ENCODE measurements at regions not wholly inside any gene's neighbourhood (a gene's known extent, or its start where the extent isn't known, plus 50 kb on each side); places are given as distances from the start of the nearest gene placed in this dataset.

GRCh38 chr11:80831374-80831773, 1390.5 kb upstream of the TENM4 start:
- TF ChIP-seq CTCF (IDR thresholded peaks at IDR 0.05): no peak
- Mint-ChIP-seq H3K36me3 (ENCODE audit: low read depth) (no peaks in the 10 kb centered on the region), H3K27me3 (ENCODE audit: low read depth, poor library complexity) (peaks cover 7% of the 10 kb centered on the region), H3K27ac (no peak overlapping the region), H3K4me1 (peaks cover 5% of the 10 kb centered on the region), H3K9me3 (no peaks in the 10 kb centered on the region), H3K4me3 (no peak overlapping the region)
- DNase-seq: no peak

- DNase-seq: no peak
- TF ChIP-seq CTCF (IDR thresholded peaks at IDR 0.05): no peak
- Mint-ChIP-seq H3K27me3 (ENCODE audit: low read depth, poor library complexity) (peaks cover 7% of the 10 kb centered on the region), H3K36me3 (ENCODE audit: low read depth) (no peaks in the 10 kb centered on the region), H3K4me3 (no peak overlapping the region), H3K4me1 (peaks cover 5% of the 10 kb centered on the region), H3K9me3 (no peaks in the 10 kb centered on the region), H3K27ac (no peak overlapping the region)
Measured at GRCh38 chr11:80827781-80828180, 1387.0 kb upstream of the TENM4 start.

- DNase-seq: no peak
- no peak for TF ChIP-seq CTCF (IDR thresholded peaks at IDR 0.05)
- peaks cover 4% of the 10 kb centered on the region for H3K27me3 Mint-ChIP-seq (ENCODE audit: low read depth, poor library complexity)
- no peak overlapping the region for H3K27ac Mint-ChIP-seq
- H3K9me3 Mint-ChIP-seq: no peaks in the 10 kb centered on the region
- H3K36me3 Mint-ChIP-seq (ENCODE audit: low read depth): no peaks in the 10 kb centered on the region
- H3K4me1 Mint-ChIP-seq: peaks cover 5% of the 10 kb centered on the region
- no peak overlapping the region for H3K4me3 Mint-ChIP-seq
Measured at GRCh38 chr11:80826808-80827207, 1386.0 kb upstream of the TENM4 start.

GRCh38 chr11:80822308-80822707, 1381.5 kb upstream of the TENM4 start:
- Mint-ChIP-seq H3K4me3 (no peak overlapping the region), H3K4me1 (no peaks in the 10 kb centered on the region), H3K36me3 (ENCODE audit: low read depth) (no peaks in the 10 kb centered on the region), H3K27me3 (ENCODE audit: low read depth, poor library complexity) (no peaks in the 10 kb centered on the region), H3K9me3 (no peaks in the 10 kb centered on the region), H3K27ac (no peak overlapping the region)
- DNase-seq: no peak
- no peak for TF ChIP-seq CTCF (IDR thresholded peaks at IDR 0.05)

GRCh38 chr11:80819271-80819670, 1378.4 kb upstream of the TENM4 start:
- H3K9me3 Mint-ChIP-seq: no peaks in the 10 kb centered on the region
- no peaks in the 10 kb centered on the region for H3K27me3 Mint-ChIP-seq (ENCODE audit: low read depth, poor library complexity)
- H3K36me3 Mint-ChIP-seq (ENCODE audit: low read depth): no peaks in the 10 kb centered on the region
- DNase-seq: no peak
- no peak overlapping the region for H3K4me3 Mint-ChIP-seq
- H3K27ac Mint-ChIP-seq: no peak overlapping the region
- TF ChIP-seq CTCF (IDR thresholded peaks at IDR 0.05): no peak
- no peaks in the 10 kb centered on the region for H3K4me1 Mint-ChIP-seq

GRCh38 chr11:80816966-80817365, 1376.1 kb upstream of the TENM4 start:
- Mint-ChIP-seq H3K36me3 (ENCODE audit: low read depth) (no peaks in the 10 kb centered on the region), H3K9me3 (no peaks in the 10 kb centered on the region), H3K27me3 (ENCODE audit: low read depth, poor library complexity) (no peaks in the 10 kb centered on the region), H3K27ac (no peak overlapping the region), H3K4me3 (no peak overlapping the region), H3K4me1 (no peaks in the 10 kb centered on the region)
- TF ChIP-seq CTCF (IDR thresholded peaks at IDR 0.05): no peak
- no peak for DNase-seq

Measured in nephron progenitor cell (in vitro differentiated cells).